NCI-H1930 (cell line): ENCODE measurements at regions not wholly inside any gene's neighbourhood (a gene's known extent, or its start where the extent isn't known, plus 50 kb on each side); places are given as distances from the start of the nearest gene placed in this dataset.

Source experiments
- DNase-seq, 2 experiments: peaks; one replicate each; lab custom pipeline; 2025; lab: John Stamatoyannopoulos, UW

DNA sequence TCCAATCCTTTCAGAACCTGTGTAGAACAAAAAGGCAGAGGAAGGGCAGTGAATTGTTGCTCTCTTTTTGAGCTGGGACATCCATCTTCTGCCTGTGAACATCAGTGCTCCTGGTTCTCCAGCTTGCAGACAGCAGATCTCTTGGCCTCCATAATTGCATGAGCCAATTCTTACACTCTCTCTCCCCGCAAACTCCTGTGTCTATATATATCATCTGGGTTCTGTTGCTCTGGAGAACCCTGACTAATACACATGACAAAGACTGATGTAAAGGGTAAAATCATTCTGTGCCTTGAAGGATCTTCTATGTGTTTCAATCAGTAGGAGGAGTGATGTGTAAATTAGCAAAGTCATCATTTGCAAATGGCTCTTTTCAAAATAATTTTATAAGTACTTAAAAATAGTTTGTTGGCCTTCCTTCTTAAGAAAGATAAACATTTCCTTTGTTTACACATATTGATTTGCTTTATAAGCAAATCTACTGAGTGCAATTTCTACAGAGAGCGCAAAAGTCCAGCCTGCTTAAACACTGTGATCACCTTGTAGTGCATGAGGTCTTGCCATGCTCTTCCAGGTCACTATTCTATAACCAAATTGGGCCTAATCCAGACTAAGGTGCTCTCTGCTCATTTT is 154.9 kb upstream of the ANKRD28 start:
- DNase-seq = no peak

DNA sequence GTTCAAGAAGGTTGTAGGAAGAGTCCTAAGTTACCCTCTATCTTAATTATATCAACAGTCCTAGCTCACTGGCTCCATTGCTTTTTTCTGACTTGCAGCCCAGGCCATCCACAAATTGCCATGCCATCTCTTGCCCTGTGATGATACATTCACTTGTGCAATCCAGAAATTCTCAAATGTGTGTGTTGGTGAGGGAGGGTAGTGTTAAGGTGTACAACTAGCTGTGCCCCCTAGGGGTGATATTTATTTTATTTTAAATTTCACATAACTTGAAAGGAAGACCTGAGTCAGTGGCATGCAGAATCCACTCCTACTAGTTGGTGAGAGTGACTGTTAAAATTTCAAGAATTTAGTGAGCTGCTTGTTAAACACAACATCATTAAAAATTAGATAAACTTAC is 156.1 kb upstream of the ANKRD28 start:
- DNase-seq = no peak

DNA sequence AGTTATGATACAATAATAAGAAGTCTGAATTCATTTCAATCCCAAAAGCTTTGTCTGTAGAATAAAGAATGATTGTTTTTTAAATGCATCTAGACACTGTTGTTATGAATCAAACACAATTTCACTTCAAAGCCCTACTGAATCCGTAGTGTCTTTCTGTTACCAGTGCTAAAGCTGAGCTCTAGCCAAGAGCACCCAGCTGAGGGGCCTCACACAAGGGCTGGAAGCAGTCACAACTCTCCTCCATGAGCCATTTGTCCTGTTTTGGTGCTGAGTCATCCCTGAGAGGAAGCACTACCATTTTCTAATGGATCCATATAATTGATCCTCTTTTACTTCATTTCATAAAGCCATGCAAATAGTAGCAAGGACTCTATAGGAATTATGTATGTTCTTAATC is 158.2 kb upstream of the ANKRD28 start:
- no peak for DNase-seq

DNA sequence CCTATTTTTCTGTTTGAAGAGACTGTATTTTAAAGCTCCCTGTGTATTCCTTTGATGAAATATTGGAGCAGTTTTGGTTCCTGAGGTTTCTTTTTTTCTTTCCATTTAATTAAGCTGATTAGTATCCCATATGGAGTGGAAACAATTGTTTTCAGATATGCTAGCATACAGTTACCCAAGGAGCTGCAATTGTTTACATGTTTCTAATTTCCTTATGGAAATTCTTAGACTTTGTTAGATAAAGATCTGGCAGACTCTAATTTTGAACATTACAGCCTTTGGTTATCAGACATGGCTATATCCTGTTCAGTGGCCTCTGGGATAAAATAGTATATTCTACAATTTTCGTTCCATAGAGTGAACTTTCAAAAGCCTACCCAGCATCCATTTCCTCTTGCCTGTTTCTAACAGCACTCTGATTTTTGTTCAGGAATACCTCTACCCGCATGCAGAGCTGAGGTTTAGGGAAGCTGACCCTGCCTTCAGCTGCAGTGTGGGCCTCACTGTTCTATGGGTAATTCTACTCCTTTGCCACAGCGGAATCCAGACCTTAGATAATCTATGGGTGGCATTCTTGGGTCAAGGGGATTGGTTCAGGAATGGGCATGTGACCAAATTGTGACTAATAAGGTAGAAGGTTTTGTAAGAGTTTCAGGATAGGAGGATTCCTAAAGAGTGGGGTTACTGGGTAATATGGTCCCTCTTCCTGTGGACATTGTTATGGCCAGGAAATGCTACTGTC is 161.1 kb upstream of the ANKRD28 start:
- DNase-seq = no peak

GRCh38 chr3:15959434-15959811 is 161.6 kb upstream of the ANKRD28 start:
- no peak for DNase-seq

- no peak for DNase-seq
Measured at GRCh38 chr3:15964605-15965442, 167.0 kb upstream of the ANKRD28 start.

DNA sequence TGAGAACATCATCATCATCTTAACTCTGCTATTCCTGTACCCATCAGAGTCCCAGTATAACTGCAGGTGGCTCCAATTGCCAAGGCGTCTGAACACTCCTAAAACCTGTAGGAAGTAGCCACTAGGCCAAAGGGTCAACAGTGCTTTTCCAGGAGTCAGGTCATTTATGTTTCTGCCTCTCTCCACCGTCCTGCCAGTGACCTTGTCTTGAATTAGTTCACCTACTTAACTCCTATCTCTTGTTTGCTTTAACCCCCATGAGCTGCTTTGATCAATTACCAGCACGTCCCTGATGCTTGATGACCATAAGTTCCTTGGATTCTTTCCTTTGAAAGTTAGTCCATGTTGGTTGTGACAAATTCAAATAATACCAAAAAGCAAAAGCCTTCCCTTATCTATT is 169.8 kb upstream of the ANKRD28 start:
- no peak for DNase-seq

DNA sequence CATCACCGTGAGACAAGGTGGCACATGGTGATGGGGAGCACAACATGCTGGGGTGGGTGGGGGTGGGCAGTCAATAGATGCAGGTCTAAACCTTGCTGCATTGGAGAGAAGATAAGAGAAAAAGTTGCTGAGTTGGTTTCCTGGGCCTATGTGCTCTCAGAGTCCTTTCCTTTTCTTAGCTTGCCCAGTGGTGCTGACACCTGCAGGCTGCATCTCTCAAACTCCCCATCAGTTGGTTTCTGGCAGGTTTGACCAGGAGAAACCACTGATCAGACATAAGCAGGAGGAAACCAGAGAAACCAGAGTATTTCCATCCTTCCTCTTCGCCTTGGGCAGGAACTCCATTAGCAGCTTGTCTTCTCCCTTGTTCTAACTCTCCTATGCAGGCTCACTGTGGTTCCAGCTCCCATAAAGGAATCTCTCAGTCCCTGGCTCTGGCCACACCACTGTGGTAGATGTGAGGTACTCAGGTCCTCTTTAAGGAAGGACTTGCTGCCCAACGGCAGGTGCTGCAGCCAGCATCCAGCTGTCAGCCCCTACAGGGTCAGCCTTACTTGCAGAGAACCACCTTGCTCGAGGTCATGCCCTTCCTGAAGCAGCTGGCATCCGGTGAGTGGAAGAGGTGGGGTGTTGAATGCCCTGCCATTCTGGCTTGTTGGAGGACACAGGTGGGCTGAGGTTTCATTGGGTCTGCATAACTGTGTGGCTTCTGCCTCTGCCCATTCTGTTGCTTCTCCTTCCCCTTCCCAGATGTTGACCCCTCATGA is 172.3 kb upstream of the ANKRD28 start:
- DNase-seq = no peak

GRCh38 chr3:15973414-15973813 is 175.6 kb upstream of the ANKRD28 start:
- no peak for DNase-seq

GRCh38 chr3:15973940-15974339 is 176.2 kb upstream of the ANKRD28 start:
- no peak for DNase-seq

DNA sequence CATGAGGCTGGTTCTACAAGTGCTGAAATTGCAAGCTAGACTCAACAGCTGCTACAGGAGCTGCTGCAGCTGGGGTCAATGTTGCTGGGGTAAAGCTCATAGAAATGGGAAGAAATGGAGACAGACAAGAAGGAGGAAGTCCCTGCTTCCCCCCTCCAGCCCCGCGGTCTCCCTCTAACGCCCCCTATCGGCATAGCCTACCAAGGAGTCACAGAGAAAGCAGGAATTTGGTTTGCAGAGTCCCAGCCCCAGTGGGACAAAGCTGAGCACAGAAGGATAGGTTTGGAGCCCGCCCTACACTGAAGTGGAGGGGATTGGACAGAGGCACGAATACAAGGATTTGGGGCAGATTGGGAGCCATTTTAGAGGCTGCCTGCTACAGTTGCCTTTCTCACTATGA is 176.9 kb upstream of the ANKRD28 start:
- no peak for DNase-seq

DNA sequence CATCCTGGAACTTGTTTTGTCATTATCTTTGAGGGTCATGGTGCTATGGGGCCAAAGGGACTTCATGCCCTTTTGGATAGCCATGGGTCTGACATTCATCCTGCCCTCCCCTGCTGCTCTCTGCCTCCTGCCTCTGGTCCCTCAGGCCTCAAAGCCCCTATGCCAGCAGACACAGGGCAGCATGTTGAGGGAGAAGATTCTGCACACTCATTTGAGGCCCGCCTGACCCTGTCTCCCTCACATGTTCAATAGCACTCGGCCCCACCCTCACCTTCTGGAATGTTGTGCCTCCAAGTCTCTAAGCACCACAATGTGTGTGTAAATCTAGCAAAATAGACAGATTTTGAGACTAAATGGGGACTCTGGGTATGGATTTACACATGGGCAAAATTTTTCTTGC is 178.7 kb upstream of the ANKRD28 start:
- no peak for DNase-seq

- no peak for DNase-seq
Measured at GRCh38 chr3:15977090-15977489, 179.3 kb upstream of the ANKRD28 start.

DNA sequence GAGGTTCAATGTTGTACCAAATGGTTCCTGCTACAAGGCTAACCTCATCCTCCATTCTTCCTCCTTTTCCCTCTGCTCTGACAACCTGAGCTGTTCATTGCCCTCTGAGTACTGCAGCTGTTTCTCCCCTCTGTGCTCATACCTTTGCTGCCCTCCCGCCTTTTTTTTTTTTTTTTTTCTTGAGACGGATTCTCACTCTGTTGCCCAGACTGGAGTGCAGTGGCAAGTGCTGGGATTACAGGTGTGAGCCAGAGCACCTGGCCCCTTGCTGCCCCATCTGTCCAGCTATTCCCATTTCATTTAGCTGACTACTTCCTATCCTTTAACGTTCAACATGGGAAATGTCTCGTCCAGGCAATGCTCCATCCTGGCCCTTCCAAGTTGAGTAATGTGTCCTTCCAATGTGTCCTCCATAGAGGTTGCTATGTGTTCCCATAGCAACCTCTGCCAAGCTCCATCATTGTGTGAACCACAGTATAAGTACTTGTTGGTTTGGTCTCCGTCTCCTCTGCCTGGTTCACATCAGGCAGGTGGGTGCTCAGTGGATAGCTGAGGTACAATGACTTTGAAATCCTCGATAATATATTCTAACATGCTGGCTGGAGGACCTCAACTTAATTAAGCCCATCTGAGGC is 179.9 kb upstream of the ANKRD28 start:
- no peak for DNase-seq

GRCh38 chr3:15978801-15979200 is 181.0 kb upstream of the ANKRD28 start:
- no peak for DNase-seq

GRCh38 chr3:15979495-15979894 is 181.7 kb upstream of the ANKRD28 start:
- no peak for DNase-seq

DNA sequence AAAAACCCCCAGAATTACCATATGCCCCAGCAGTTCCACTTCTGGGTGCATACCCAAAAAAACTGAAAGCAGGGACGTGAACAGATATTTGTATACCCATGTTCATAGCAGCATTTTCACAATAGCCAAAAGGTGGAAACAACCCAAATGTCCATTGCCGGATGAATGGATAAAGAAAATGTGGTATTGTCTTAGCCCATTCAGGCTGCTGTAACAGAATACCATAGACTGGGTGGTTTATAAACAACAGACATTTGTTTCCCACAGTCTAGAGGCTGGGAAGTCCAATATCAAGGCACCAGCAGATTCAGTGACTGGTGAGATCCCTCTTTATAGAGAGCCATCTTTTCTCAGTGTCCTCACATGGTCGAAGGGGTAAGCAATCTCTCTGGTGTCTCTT is 182.1 kb upstream of the ANKRD28 start:
- no peak for DNase-seq

GRCh38 chr3:15982243-15982642 is 184.5 kb upstream of the ANKRD28 start:
- DNase-seq = no peak

DNA sequence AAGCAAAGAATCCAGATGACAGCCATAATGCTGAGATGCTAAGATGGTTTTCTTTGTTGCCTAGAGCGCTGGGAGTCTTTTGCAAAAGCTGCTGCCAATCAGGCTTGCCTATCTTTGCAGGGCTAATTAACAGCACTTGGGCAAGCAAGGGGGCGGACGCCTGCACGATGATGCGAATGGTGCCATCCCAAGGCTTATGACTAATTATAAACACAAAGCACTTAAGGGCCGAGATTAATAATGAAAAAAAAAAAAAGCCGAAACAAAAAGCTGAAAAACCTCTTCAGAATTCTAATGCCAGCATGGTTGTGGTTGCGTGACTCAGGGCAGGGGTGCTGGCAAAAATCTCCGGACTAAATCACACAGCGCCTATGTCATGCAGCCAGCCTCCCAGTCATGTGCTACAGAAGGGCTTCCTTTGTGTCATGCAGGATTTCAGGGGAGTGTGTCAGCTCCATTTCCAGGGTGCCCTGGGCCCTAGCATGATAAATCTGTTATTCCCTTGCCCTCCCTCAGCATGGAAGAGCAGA is 185.0 kb upstream of the ANKRD28 start:
- DNase-seq = no peak

DNA sequence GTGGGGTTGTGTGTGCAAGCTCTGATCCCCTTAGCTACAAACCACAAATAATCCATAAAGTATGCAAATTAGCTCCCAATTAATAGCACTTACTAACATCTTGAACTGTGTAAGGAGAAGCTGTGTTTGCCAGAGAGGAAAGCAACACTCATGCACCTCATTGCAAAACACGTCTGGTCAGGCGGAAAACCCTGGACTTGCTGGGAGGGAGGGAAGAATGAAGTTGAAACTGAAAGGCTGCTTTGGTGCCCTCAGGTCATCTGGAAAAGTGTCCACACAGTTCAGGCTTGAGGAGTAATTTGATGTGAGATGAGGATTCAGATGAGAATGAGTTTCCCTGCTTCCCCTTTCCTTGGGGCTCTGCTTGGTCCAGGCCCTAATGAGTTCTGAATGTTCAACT is 185.5 kb upstream of the ANKRD28 start:
- no peak for DNase-seq

DNA sequence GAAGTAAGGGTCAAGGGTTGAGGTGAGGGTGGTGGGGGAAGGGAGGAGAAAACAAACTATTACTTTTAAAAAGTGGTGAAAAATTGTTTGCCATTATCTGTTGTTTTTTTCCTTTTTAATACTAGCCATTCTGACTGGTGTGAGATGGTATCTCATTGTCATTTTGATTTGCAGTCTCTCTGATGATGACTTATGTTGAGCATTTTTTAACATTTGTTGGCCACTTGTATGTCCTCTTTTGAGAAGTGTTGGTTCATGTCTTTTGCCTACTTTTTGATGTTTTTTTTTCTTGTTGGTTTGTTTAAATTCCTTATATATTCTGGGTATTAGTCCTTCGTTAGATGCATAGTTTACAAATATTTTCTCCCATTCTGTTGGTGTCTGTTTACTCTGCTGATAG is 185.9 kb upstream of the ANKRD28 start:
- DNase-seq = no peak

DNA sequence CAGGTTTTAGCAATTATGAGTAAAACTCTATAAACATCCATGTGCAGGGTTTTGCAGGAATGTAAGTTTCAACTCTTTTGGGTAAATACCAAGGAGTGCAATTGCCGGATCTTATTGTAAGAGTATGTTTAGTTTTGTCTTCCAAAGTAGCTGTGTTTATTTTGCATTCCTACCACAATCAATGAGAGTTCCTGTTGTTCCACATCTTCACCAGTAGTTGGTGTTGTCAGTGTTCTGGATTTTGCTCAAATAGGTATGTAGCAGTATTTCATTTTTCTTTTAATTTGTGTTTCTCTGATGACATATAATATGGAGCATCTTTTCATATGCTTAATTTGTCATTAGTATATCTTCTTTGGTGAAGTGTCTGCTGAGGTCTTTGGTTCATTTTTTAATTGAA is 185.1 kb upstream of the GALNT15 start:
- no peak for DNase-seq
